Right lobe of liver (tissue), 6 donors: ENCODE measurements at regions not wholly inside any gene's neighbourhood (a gene's known extent, or its start where the extent isn't known, plus 50 kb on each side); places are given as distances from the start of the nearest gene placed in this dataset.

Experiments used
- ATAC-seq, 4 donors: fragments of 200-7000 bp; cut with Tn5 transposase; one replicate each; pipeline ENCODE4 v1.9.1; 2020; ENCODE audit warnings: mild to moderate bottlenecking in 4 of 4, moderate library complexity in 4 of 4
- DNase-seq, 3 donors: peaks; one replicate each; pipeline ENCODE4 v3.0.0-alpha.2; 2020
- H3K27ac ChIP-seq, 3 donors: fragments of 200-600 bp; one replicate each; pipeline ENCODE4 v1.8.0; 2022
- H3K27me3 ChIP-seq, 2 donors: fragments of 200-600 bp; one replicate each; pipeline ENCODE4 v1.8.0; 2022
- H3K36me3 ChIP-seq, 4 donors: fragments of 200-600 bp; sonication (generic) in 1 of 4; one replicate each; pipeline versions ENCODE4 v1.5.1 to v1.8.0; 2017 to 2022; ENCODE audit warnings: control low read depth in 1 of 4
- H3K4me1 ChIP-seq, 4 donors: fragments of 200-600 bp; sonication (generic) in 1 of 4; one replicate each; pipeline versions ENCODE4 v1.5.1 to v1.8.0; 2017 to 2022; ENCODE audit warnings: control low read depth in 1 of 4
- H3K4me3 ChIP-seq, 3 donors: fragments of 200-600 bp; one replicate each; pipeline ENCODE4 v1.8.0; 2022
- H3K9me3 ChIP-seq, 4 donors: fragments of 200-600 bp; sonication (generic) in 1 of 4; one replicate each; pipeline versions ENCODE4 v1.5.1 to v1.8.0; 2017 to 2022; ENCODE audit warnings: control low read depth in 1 of 4
- POLR2A ChIP-seq: fragments of 450-650 bp; IDR thresholded peaks from one replicate; pipeline ENCODE4 v1.6.1; 2017; ENCODE audit warnings: antibody characterized with exemption, mild to moderate bottlenecking
- WGBS: methylation state at CpG from one replicate; pipeline ENCODE4 v1.1.6; 2018; ENCODE audit warnings: low coverage, low lambda C conversion rate; ENCODE audit not compliant: insufficient coverage; ENCODE audit errors: missing lambda C conversion rate; 5-methylcytosine and 5-hydroxymethylcytosine counted together
- intact Hi-C, 2 donors: fragments of 100-400 bp; cut with DNase I; formaldehyde crosslinking; loops; one replicate each; pipeline versions ENCODE4 v1.11.2 to v1.14.1; 2022
- TF ChIP-seq, protein P1 (sequence below), 4 donors: fragments of 200-600 bp in 3 of 4; fragments of 450-650 bp in 1 of 4; IDR thresholded peaks; one replicate each; pipeline versions ENCODE4 v1.5.1 to v1.8.0; 2016 to 2022; ENCODE audit warnings: antibody characterized with exemption in 4 of 4, mild to moderate bottlenecking in 2 of 4
- donor health status: DM: no; HTN: yes; CAD: no.
- donor health status: DM: no; HTN: no; CAD: no.
- donor health status: DM: no; HTN: no; CAD: no.
- donor health status: DM: no; HTN: yes; CAD: no.
- donor health status: DM: no; HTN: yes; CAD: no.

DNA sequence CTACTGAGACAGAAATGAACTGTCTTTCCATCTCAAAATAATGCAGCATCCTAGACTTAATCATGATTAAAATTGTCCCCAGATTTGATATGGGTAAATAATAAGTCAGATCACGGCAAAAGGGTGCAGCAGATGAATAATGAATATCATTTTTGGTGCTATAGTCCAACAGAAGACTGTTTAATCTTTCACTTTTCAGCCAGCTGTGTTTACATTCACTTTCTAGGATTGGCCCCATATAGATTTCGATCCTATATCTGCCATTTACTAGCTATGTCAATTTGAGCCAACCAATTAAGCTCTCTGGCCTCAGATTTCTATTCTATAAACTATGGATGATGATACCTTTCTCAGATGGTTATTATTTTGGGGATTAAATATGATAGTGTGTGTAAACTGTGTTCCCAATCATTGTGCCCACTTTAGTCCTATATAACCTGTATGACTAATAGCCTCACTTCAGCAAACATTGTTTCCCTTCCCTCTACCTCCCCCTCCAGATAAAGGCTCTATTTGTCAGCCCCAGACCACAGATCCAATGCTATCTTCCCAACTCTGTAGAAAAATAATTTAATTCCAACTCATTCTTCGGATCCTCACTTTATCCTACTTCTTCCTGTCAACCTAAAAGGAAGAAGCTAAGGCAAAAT lies 53.6 kb upstream of the NT5E start:
- ATAC-seq = no peak
- no peak for DNase-seq
- no peak for TF ChIP-seq POLR2A
- TF ChIP-seq, protein P1, sequence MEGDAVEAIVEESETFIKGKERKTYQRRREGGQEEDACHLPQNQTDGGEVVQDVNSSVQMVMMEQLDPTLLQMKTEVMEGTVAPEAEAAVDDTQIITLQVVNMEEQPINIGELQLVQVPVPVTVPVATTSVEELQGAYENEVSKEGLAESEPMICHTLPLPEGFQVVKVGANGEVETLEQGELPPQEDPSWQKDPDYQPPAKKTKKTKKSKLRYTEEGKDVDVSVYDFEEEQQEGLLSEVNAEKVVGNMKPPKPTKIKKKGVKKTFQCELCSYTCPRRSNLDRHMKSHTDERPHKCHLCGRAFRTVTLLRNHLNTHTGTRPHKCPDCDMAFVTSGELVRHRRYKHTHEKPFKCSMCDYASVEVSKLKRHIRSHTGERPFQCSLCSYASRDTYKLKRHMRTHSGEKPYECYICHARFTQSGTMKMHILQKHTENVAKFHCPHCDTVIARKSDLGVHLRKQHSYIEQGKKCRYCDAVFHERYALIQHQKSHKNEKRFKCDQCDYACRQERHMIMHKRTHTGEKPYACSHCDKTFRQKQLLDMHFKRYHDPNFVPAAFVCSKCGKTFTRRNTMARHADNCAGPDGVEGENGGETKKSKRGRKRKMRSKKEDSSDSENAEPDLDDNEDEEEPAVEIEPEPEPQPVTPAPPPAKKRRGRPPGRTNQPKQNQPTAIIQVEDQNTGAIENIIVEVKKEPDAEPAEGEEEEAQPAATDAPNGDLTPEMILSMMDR (IDR thresholded peaks at IDR 0.05) = no peak
- no peak overlapping the region for H3K27ac ChIP-seq
- 71% methylated on average over 3 of the region's 3 CpGs for WGBS
- no peak overlapping the region for H3K4me3 ChIP-seq
- intact Hi-C loops = no loop called here
- H3K27me3 ChIP-seq = no peaks in the 10 kb centered on the region
- H3K9me3 ChIP-seq = no peaks in the 10 kb centered on the region
- H3K36me3 ChIP-seq = no peaks in the 10 kb centered on the region
- peaks cover 0 to 14% (median 2%) of the 10 kb centered on the region in 4 donors for H3K4me1 ChIP-seq

DNA sequence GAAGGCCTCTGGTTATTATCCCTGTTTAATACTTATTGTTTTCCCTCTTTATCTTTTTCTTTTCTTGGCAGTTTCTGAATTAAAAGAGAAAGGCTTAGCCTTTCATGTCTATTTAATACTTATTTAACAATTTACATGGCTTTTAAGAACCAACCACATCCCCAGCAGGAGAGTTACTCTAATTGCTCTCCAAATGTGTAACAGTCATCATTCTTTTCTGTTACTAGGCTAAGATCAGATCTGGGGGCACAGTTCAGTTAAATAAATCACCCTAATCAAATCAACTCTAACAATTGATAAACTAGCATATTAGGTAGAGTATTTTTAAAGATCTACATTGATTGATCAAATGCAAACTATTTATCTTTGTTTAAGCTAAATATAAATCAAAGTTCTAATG lies 54.1 kb upstream of the NT5E start:
- Histone ChIP-seq H3K4me3 (no peak overlapping the region), H3K4me1 (peaks cover 0 to 18% (median 2%) of the 10 kb centered on the region in 4 donors), H3K9me3 (no peaks in the 10 kb centered on the region), H3K27ac (peak overlapping the region in 1 of 3 donors; percentile 25), H3K27me3 (no peaks in the 10 kb centered on the region), H3K36me3 (no peaks in the 10 kb centered on the region)
- peak in 2 of 4 donors; percentile 49 to 55 for ATAC-seq
- DNase-seq = no peak
- no peak for TF ChIP-seq POLR2A
- TF ChIP-seq, protein P1 (IDR thresholded peaks at IDR 0.05) = no peak
- intact Hi-C loops = no loop called here

DNA sequence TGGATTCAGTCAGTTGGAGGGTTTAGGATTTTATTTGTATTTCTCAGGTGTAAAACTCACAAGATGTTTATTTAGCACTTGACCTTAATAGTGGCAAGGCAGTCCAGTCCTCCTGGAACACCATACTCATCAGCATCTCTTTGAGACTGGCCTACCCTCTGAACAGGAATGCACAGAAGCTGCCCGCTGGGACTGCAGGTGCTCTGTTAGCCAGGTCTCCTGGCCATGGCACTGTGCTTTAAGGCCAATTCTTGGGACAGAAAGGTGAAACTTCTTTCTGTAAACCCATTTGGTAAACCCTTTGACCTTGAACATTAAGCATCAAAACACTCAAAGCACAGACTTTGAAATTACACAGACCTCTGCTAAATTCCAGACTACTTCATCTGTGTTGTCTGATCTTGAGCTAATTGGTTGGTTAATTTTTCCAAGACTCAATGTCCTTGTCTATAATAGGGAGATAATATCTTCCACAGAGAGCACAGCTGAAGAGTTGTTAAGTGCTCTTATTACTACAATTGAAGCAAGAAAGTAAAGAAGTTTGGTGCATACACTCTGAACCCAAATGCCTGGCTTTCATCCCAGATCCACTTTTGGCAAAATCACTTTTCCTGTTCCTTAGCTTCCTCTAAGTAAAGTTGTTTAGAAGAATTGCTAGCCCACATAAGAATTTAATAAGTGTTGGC lies 54.9 kb upstream of the NT5E start:
- intact Hi-C loops = no loop called here
- Histone ChIP-seq H3K4me3 (no peak overlapping the region), H3K4me1 (peaks cover 0 to 21% (median 2%) of the 10 kb centered on the region in 4 donors), H3K36me3 (no peaks in the 10 kb centered on the region), H3K27me3 (no peaks in the 10 kb centered on the region), H3K27ac (peak overlapping the region in 1 of 3 donors; percentile 25), H3K9me3 (no peaks in the 10 kb centered on the region)
- DNase-seq (no peak), ATAC-seq (peak; percentile 36 to 61 (median 49))
- 100% methylated on average over 1 of the region's 1 CpG for WGBS
- TF ChIP-seq, protein P1 (IDR thresholded peaks at IDR 0.05) = no peak
- TF ChIP-seq POLR2A = no peak

DNA sequence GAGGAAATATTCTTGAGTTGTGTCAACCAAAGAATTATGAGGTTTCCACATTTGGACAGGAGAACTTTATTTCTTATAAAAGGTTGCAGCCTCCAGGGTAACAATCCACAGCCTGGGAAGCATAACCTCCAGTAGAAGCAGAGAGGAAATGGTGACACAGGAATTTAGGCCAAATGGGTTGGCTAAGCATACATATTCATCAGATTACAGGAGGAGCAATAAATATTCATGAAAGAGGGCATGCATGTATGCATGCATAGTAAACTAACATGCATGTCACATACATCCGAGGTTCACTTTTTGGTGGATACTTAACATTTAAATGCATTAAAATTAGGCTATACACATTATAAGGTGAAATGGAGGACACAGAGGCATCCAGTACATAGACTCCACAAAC lies 55.7 kb upstream of the NT5E start:
- H3K4me3 ChIP-seq = no peak overlapping the region
- no peak for ATAC-seq
- H3K36me3 ChIP-seq = no peaks in the 10 kb centered on the region
- 100% methylated on average over 1 of the region's 1 CpG for WGBS
- TF ChIP-seq POLR2A = no peak
- TF ChIP-seq, protein P1 (IDR thresholded peaks at IDR 0.05) = no peak
- no peak for DNase-seq
- intact Hi-C loops = no loop called here
- H3K27me3 ChIP-seq = no peaks in the 10 kb centered on the region
- H3K9me3 ChIP-seq = no peaks in the 10 kb centered on the region
- H3K4me1 ChIP-seq = peaks cover 0 to 21% (median 2%) of the 10 kb centered on the region in 4 donors
- H3K27ac ChIP-seq = no peak overlapping the region
